ENCODE measurements at regions not wholly inside any gene's neighbourhood (a gene's known extent, or its start where the extent isn't known, plus 50 kb on each side); places are given as distances from the start of the nearest gene placed in this dataset.

DNA sequence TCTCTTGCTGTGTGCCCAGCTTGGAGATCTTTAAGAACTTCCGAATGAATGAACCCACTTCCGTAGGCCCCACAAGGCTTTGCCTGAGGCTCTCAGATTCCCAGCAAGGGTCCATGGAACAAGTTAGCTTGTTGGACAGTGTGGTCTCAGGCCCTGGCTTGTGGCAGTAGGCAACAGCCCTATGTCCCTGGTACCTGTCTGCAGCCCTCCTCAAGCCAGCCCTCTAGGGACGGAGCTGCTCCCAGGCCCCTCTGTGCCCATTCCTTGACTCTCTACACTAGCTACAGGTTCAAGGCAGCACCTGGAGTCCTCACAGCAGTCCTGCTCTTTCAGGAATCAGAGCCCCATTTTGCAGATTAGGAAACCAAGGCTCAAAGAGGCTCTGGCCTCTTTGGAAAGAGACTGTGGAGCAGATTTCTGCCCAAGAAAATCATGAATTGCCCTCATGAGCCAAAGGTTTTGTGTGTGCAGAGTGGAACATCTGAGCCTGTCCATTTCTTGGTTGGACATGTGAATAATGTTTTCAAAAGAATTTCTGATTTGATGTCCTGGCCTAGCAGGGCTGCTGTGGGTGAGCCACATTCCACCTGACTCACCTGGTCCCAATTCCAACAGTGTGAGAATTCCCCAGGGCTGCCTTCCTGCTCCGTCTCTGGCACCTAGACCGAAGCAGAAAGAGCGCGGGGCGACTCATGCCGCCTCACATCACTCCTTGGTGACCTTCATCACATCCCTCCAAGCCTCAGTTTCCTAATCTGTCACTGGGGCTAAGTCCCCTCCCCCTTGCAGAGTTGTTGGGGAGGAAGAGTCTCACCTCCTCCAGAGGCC lies 131.7 kb downstream of the BARX1 start:
- TF ChIP-seq, protein P1, sequence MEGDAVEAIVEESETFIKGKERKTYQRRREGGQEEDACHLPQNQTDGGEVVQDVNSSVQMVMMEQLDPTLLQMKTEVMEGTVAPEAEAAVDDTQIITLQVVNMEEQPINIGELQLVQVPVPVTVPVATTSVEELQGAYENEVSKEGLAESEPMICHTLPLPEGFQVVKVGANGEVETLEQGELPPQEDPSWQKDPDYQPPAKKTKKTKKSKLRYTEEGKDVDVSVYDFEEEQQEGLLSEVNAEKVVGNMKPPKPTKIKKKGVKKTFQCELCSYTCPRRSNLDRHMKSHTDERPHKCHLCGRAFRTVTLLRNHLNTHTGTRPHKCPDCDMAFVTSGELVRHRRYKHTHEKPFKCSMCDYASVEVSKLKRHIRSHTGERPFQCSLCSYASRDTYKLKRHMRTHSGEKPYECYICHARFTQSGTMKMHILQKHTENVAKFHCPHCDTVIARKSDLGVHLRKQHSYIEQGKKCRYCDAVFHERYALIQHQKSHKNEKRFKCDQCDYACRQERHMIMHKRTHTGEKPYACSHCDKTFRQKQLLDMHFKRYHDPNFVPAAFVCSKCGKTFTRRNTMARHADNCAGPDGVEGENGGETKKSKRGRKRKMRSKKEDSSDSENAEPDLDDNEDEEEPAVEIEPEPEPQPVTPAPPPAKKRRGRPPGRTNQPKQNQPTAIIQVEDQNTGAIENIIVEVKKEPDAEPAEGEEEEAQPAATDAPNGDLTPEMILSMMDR (IDR thresholded peaks at IDR 0.05; ENCODE audit: insufficient read depth, missing control alignments): no peak

DNA sequence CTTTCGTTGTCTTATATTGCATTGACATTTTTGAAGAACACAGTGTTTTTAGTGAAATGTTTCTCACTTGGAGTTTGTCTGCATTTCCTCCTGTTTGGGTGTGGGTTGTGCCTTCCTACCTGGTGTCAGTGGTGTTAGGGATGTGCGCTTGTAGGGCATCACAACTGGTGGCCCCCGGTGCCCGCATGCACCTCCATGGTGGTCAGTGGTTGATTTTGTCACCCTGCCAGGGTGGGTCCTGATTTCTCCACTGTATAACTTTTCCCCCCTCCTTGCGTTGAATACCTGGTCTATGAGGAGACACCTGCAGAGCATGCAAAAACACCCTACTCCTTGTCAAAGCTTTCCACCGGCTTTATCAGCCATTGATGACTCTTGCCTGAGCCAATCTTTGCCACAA lies 132.9 kb downstream of the BARX1 start:
- TF ChIP-seq, protein P1 (IDR thresholded peaks at IDR 0.05; ENCODE audit: insufficient read depth, missing control alignments): no peak
- FAIRE-seq (no peak), DNase-seq (ENCODE audit: insufficient read length, low spot score) (no peak)

More for the DNA sequence above, 131.7 kb downstream of the BARX1 start:
- FAIRE-seq (no peak), DNase-seq (ENCODE audit: insufficient read length, low spot score) (no peak)

DNA sequence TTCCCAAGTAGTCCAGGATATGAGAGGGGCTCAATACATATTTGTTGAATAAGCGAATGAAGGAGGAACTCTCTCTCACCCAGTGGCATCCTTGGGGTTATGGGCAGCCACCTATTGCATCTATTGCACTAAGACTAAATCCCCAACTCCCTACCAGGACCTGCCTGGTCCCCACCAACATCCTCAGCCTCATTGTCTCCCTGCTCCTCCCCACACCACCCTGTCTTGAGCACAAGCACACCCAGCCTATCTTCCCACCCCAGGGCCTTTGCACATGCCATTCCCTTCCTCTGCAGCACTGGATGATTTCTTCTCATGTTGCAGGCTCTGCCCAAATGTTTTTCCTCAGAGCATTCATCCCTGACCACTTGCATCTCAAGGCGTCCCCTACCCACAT lies 133.8 kb downstream of the BARX1 start:
- TF ChIP-seq, protein P1 (IDR thresholded peaks at IDR 0.05; ENCODE audit: insufficient read depth, missing control alignments): no peak
- DNase-seq (ENCODE audit: insufficient read length, low spot score) (no peak), FAIRE-seq (no peak)

DNA sequence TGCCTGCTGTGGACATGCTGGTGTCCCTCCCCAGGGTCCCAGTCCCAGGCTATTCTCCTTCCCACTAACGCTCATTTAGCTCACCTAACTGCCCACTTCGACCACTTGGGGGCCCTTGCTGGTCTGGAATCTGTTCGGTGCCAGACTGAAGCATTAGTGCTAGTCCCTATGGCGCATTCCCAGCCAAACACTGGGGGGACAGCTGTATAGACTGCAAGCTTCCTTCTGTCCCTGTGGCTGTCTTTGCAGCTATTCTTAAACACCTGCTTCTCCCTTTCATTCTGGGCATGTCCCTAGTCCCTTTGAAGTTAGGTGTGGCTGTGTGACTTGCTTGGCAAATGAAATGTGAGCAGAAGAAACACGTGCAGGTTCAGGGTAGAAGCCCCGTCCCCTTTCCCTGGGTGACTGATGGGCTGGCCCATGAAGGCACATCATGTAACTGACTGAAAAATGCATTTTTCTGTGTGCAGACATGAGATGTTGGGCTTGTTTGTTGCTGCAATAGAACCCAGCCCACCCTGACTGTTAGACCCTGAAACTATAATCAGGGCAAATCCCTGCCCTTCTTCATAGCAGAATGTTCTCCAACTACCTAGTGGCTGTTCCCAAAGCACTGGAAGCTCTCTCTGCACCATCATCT lies 134.4 kb downstream of the BARX1 start:
- FAIRE-seq (no peak), DNase-seq (ENCODE audit: insufficient read length, low spot score) (no peak)
- TF ChIP-seq, protein P1 (IDR thresholded peaks at IDR 0.05; ENCODE audit: insufficient read depth, missing control alignments): peak; percentile 5

DNA sequence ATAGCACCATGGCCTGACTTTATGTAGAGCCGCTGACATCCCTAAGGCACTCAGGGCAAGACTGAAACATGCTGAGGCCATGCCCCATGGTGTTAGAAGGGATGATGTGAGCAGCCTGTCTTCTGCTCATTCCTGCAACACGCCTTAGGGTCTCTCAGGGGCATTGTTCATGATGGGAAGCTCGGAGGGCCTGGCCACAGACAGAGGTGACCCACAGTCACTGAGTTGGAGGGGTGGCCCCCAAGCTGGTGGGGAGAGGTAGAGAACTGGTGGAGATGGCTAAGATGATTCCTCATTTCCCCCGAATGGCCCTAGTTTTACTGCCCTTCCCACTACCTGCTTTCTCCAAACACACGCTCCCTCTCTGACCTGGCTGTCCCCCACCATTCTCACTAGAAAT lies 135.2 kb downstream of the BARX1 start:
- DNase-seq (ENCODE audit: insufficient read length, low spot score) (no peak), FAIRE-seq (no peak)
- TF ChIP-seq, protein P1 (IDR thresholded peaks at IDR 0.05; ENCODE audit: insufficient read depth, missing control alignments): no peak

DNA sequence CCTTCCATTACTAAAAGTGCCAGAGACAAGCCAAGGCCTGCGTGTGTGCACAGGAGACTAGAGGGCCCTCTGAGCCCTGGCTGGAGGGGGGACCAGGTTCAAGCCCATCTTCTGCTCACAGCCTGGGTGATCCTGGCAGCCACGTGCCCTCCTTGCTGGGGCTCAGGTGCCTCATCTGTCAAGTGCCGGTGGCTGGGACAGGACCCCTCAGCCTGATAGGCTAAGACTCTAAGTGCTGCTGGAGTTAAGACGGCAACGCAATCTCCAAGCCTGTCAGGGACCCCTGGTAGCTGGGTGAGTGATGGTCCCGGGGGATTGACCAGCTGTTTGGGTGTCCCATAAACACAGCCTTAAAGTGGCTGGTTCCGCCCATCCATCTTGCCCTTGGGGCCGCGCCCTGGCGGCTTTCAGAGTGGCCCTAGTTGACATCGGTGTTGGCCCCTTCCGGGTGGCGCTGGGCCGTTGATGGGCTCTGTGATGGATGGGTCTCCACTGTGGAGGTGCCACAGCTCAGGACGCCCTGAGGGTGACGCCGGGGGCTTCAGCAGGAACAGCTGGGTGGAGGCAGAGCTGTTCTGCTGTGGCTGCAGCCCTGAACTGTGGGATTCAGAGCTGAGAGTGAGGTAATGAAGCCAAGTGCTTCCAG lies 136.2 kb downstream of the BARX1 start:
- FAIRE-seq: no peak
- TF ChIP-seq, protein P1 (IDR thresholded peaks at IDR 0.05; ENCODE audit: insufficient read depth, missing control alignments): no peak
- DNase-seq (ENCODE audit: insufficient read length, low spot score): no peak
